ENCODE measurements at regions not wholly inside any gene's neighbourhood (a gene's known extent, or its start where the extent isn't known, plus 50 kb on each side); places are given as distances from the start of the nearest gene placed in this dataset.

DNA sequence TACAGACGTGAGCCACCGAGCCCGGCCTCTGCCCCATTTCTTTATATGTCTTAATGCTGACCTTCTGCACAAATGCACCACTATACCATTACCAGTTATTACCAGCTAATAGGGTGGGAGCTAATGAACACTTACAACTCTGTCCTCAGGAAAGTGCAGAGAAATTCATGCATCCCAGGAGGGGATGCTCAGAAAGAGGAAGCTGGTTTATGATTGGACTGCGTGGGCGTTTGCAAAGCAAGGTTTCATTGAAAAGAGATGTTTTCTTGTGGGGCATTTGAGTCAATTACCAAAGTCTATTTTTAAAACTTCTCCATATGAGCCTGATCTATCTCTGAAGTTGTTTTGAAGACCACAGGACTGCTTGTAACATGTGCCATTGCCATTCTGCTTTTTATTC lies 417.7 kb upstream of the CELF2 start:
- Histone ChIP-seq H3K4me1 (no peaks in the 10 kb centered on the region), H3K4me3 (ENCODE audit: low read depth, low read length) (no peak overlapping the region), H3K9me3 (no peaks in the 10 kb centered on the region), H3K36me3 (no peaks in the 10 kb centered on the region), H3K27me3 (no peaks in the 10 kb centered on the region)
- DNase-seq, result no peak
- TF ChIP-seq, protein P1, sequence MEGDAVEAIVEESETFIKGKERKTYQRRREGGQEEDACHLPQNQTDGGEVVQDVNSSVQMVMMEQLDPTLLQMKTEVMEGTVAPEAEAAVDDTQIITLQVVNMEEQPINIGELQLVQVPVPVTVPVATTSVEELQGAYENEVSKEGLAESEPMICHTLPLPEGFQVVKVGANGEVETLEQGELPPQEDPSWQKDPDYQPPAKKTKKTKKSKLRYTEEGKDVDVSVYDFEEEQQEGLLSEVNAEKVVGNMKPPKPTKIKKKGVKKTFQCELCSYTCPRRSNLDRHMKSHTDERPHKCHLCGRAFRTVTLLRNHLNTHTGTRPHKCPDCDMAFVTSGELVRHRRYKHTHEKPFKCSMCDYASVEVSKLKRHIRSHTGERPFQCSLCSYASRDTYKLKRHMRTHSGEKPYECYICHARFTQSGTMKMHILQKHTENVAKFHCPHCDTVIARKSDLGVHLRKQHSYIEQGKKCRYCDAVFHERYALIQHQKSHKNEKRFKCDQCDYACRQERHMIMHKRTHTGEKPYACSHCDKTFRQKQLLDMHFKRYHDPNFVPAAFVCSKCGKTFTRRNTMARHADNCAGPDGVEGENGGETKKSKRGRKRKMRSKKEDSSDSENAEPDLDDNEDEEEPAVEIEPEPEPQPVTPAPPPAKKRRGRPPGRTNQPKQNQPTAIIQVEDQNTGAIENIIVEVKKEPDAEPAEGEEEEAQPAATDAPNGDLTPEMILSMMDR (IDR thresholded peaks at IDR 0.05; ENCODE audit: low read depth, low read length), result no peak

DNA sequence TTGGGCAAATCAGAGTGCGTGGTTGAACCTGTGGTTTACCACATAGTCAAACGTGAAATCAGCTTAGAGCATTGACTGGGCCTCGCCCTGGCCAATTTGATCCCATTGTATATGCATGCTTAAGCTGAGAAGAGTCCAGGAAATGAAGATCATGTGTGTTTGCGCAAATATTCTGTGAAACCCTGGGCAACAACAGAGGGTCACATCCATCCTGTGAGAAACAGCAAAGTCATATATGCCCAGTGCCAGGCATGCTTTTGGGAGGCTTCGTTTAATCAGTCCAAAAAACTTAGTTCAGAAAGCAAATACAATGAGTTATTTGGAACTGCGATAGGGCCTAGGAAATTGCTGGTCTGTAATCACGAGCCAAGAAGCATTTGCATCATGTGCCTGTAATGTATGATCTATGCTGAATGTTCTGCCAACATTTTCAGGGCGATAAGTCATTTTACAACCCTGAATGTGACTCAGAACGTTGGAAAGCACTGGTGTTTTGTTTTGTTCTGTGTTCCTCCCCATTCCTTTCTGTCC lies 412.1 kb upstream of the CELF2 start:
- Histone ChIP-seq H3K4me1 (no peaks in the 10 kb centered on the region), H3K27me3 (no peaks in the 10 kb centered on the region), H3K9me3 (no peaks in the 10 kb centered on the region), H3K36me3 (no peaks in the 10 kb centered on the region), H3K4me3 (ENCODE audit: low read depth, low read length) (no peak overlapping the region)
- no peak for DNase-seq
- TF ChIP-seq, protein P1 (IDR thresholded peaks at IDR 0.05; ENCODE audit: low read depth, low read length), result no peak

GRCh38 chr10:10609379-10609955 lies 408.2 kb upstream of the CELF2 start:
- H3K27me3 ChIP-seq, result no peaks in the 10 kb centered on the region
- DNase-seq, result no peak
- H3K36me3 ChIP-seq, result no peaks in the 10 kb centered on the region
- TF ChIP-seq, protein P1 (IDR thresholded peaks at IDR 0.05; ENCODE audit: low read depth, low read length), result no peak
- no peaks in the 10 kb centered on the region for H3K9me3 ChIP-seq
- no peak overlapping the region for H3K4me3 ChIP-seq (ENCODE audit: low read depth, low read length)
- no peaks in the 10 kb centered on the region for H3K4me1 ChIP-seq

DNA sequence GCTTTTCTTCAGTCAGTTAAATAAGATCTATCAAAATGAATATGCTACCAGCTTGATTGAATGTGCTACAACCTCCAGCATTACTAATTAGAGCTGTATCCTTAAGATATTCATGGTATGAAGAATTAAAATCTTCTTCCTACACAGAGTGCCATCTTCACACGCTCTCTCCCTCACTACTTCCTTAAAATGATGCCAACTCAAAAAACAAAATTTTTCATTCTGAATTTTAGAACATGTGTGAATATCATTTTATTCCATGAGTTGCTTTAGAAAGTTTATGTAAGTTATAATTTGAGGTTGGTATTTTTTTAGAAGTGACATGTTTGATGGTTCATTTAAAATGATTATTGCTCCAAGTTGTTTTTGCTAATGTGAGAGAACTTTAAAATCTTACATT lies 407.5 kb upstream of the CELF2 start:
- no peaks in the 10 kb centered on the region for H3K27me3 ChIP-seq
- H3K4me3 ChIP-seq (ENCODE audit: low read depth, low read length), result no peak overlapping the region
- no peaks in the 10 kb centered on the region for H3K9me3 ChIP-seq
- H3K4me1 ChIP-seq, result no peaks in the 10 kb centered on the region
- no peak for DNase-seq
- TF ChIP-seq, protein P1 (IDR thresholded peaks at IDR 0.05; ENCODE audit: low read depth, low read length), result no peak
- H3K36me3 ChIP-seq, result no peaks in the 10 kb centered on the region

DNA sequence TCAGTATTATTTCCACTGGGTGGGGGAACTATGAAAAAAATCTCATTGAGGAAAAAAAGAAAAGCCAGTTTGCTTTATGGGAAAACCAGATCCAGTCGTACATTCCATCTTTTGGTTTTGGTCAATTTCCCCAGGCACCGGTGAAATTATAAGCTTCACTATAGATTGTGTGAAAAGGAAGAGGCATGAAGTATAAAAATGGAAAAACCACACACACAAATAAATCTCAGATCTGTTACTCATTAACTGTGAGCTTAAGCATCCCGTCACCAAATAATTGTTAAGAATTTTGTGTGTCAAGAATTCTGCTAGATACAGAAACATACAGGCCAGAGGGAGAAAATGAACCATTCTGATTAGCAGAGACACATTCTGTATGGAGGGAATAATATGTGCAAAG lies 405.5 kb upstream of the CELF2 start:
- H3K4me1 ChIP-seq, result no peaks in the 10 kb centered on the region
- no peak for DNase-seq
- no peaks in the 10 kb centered on the region for H3K27me3 ChIP-seq
- H3K4me3 ChIP-seq (ENCODE audit: low read depth, low read length), result no peak overlapping the region
- H3K9me3 ChIP-seq, result no peaks in the 10 kb centered on the region
- TF ChIP-seq, protein P1 (IDR thresholded peaks at IDR 0.05; ENCODE audit: low read depth, low read length), result no peak
- H3K36me3 ChIP-seq, result no peaks in the 10 kb centered on the region

DNA sequence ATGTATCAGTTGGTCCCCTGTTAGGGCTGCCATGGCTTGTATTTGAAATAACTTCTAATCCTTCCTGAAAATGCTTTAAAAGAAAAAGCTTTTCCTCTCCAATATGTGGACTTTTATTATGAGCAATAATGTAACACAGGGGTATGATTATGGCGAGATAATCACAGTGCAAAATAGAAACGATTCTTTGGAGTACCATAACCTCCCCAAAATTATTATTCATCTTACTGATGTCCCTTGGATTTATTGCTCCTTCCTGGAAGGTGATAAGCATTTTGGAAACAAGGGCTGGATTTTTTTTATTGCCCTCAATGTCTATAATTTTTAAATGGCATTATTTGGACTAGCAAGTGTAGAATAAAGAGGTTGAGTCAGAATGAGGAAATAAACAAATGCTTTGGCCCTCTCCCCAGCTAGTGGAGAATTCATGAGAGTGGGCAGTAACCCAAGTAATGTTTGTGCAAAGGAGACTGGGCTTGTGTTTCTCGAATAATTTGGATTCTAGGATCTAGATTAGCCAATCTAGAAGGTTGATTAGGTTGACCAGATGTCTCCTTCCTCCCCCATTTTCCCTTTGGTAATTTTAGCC lies 403.9 kb upstream of the CELF2 start:
- no peak for DNase-seq
- TF ChIP-seq, protein P1 (IDR thresholded peaks at IDR 0.05; ENCODE audit: low read depth, low read length), result no peak
- no peak overlapping the region for H3K4me3 ChIP-seq (ENCODE audit: low read depth, low read length)
- H3K4me1 ChIP-seq, result no peaks in the 10 kb centered on the region
- H3K36me3 ChIP-seq, result no peaks in the 10 kb centered on the region
- H3K9me3 ChIP-seq, result no peaks in the 10 kb centered on the region
- no peaks in the 10 kb centered on the region for H3K27me3 ChIP-seq
